OCI-LY1 (cell line): ENCODE measurements at regions not wholly inside any gene's neighbourhood (a gene's known extent, or its start where the extent isn't known, plus 50 kb on each side); places are given as distances from the start of the nearest gene placed in this dataset.

Source experiments
- H2AFZ ChIP-seq: fragments of 200-600 bp; sonication (generic), shearing (Covaris generic); 2 replicates; pipeline ENCODE4 v1.6.0; 2014; ENCODE audit warnings: antibody characterized with exemption, mild to moderate bottlenecking, low read length
- H3F3A ChIP-seq: fragments of 200-600 bp; sonication (generic), shearing (Covaris generic); 2 replicates; pipeline ENCODE4 v1.6.0; 2014; ENCODE audit warnings: mild to moderate bottlenecking, antibody characterized with exemption, low read length, moderate library complexity; ENCODE audit not compliant: insufficient read depth
- H3K27ac ChIP-seq: fragments of 200-600 bp; sonication (generic); 2 replicates; pipeline ENCODE4 v1.5.1; 2014; ENCODE audit warnings: low read length, mixed run types, mild to moderate bottlenecking, low read depth; ENCODE audit not compliant: poor library complexity, severe bottlenecking
- H3K27me3 ChIP-seq: fragments of 200-600 bp; sonication (generic); 2 replicates; pipeline ENCODE4 v1.6.0; 2014; ENCODE audit warnings: antibody characterized with exemption, mild to moderate bottlenecking, low read length, moderate library complexity; ENCODE audit not compliant: insufficient read depth
- H3K36me3 ChIP-seq: fragments of 200-600 bp; sonication (generic); 2 replicates; pipeline ENCODE4 v1.6.1; 2014; ENCODE audit warnings: mild to moderate bottlenecking, antibody characterized with exemption, low read length, moderate library complexity, mixed read lengths; ENCODE audit not compliant: insufficient read depth
- H3K4me1 ChIP-seq: fragments of 200-600 bp; sonication (generic); 2 replicates; pipeline ENCODE4 v1.5.1; 2014; ENCODE audit warnings: mild to moderate bottlenecking, low read length, moderate library complexity; ENCODE audit not compliant: insufficient read depth, severe bottlenecking
- H3K4me2 ChIP-seq: fragments of 200-600 bp; sonication (generic), shearing (Covaris generic); 2 replicates; pipeline ENCODE4 v1.6.1; 2014; ENCODE audit warnings: low read length
- H3K4me3 ChIP-seq: fragments of 200-600 bp; sonication (generic); 2 replicates; pipeline ENCODE4 v1.5.1; 2014; ENCODE audit warnings: low read length, low read depth, mild to moderate bottlenecking, mixed read lengths; ENCODE audit not compliant: poor library complexity, severe bottlenecking
- H3K79me2 ChIP-seq: fragments of 200-600 bp; shearing (Covaris generic); 2 replicates; pipeline ENCODE4 v1.6.1; 2016; ENCODE audit warnings: mixed run types, low read length, mixed read lengths; ENCODE audit not compliant: insufficient read depth
- H3K9ac ChIP-seq: fragments of 200-600 bp; sonication (generic), shearing (Covaris generic); 2 replicates; pipeline ENCODE4 v1.6.1; 2014; ENCODE audit warnings: mild to moderate bottlenecking, low read length, mixed read lengths
- H3K9me2 ChIP-seq: fragments of 200-600 bp; sonication (generic), shearing (Covaris generic); 2 replicates; pipeline ENCODE4 v1.6.1; 2014; ENCODE audit warnings: low read depth, mild to moderate bottlenecking, low read length, mixed read lengths
- H3K9me3 ChIP-seq: fragments of 200-600 bp; shearing (Covaris generic); 2 replicates; pipeline ENCODE4 v1.6.1; 2014; ENCODE audit warnings: low read length, mixed read lengths
- H4K20me1 ChIP-seq: fragments of 200-600 bp; sonication (generic), shearing (Covaris generic); 2 replicates; pipeline ENCODE4 v1.6.0; 2016; ENCODE audit warnings: mild to moderate bottlenecking, low read length; ENCODE audit not compliant: insufficient read depth
- EZH2 ChIP-seq: fragments of 200-600 bp; sonication (generic), shearing (Covaris generic); IDR thresholded peaks from 2 replicates; pipeline ENCODE4 v1.8.0; 2017; ENCODE audit warnings: borderline replicate concordance, mixed run types, mild to moderate bottlenecking, antibody characterized with exemption, low read length, moderate library complexity, mixed read lengths
- TF ChIP-seq, protein P1 (sequence below): fragments of 200-600 bp; sonication (generic), shearing (Covaris generic); IDR thresholded peaks from 2 replicates; pipeline ENCODE4 v1.5.1; 2017; ENCODE audit warnings: mild to moderate bottlenecking, antibody characterized with exemption, low read length, moderate library complexity, mixed read lengths

GRCh38 chr2:241933179-241933911 lies 63.8 kb downstream of the RTP5 start:
- H2AFZ ChIP-seq = no peak overlapping the region
- H3K4me3 ChIP-seq = no peak overlapping the region
- H3K27me3 ChIP-seq = no peaks in the 10 kb centered on the region
- no peaks in the 10 kb centered on the region for H3K4me1 ChIP-seq
- H3K9me3 ChIP-seq = no peaks in the 10 kb centered on the region
- no peaks in the 10 kb centered on the region for H3K9me2 ChIP-seq
- no peaks in the 10 kb centered on the region for H3K36me3 ChIP-seq
- H3F3A ChIP-seq = no peaks in the 10 kb centered on the region
- no peaks in the 10 kb centered on the region for H3K79me2 ChIP-seq
- no peak overlapping the region for H3K9ac ChIP-seq
- H3K27ac ChIP-seq = no peak overlapping the region
- H4K20me1 ChIP-seq = no peaks in the 10 kb centered on the region
- TF ChIP-seq, protein P1, sequence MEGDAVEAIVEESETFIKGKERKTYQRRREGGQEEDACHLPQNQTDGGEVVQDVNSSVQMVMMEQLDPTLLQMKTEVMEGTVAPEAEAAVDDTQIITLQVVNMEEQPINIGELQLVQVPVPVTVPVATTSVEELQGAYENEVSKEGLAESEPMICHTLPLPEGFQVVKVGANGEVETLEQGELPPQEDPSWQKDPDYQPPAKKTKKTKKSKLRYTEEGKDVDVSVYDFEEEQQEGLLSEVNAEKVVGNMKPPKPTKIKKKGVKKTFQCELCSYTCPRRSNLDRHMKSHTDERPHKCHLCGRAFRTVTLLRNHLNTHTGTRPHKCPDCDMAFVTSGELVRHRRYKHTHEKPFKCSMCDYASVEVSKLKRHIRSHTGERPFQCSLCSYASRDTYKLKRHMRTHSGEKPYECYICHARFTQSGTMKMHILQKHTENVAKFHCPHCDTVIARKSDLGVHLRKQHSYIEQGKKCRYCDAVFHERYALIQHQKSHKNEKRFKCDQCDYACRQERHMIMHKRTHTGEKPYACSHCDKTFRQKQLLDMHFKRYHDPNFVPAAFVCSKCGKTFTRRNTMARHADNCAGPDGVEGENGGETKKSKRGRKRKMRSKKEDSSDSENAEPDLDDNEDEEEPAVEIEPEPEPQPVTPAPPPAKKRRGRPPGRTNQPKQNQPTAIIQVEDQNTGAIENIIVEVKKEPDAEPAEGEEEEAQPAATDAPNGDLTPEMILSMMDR = no peak
- TF ChIP-seq EZH2 = no peak
- H3K4me2 ChIP-seq = no peak overlapping the region

- H3K4me3 ChIP-seq = no peak overlapping the region
- TF ChIP-seq EZH2 = no peak
- TF ChIP-seq, protein P1 = no peak
- H3K36me3 ChIP-seq = no peaks in the 10 kb centered on the region
- no peak overlapping the region for H3K4me2 ChIP-seq
- H3F3A ChIP-seq = no peaks in the 10 kb centered on the region
- H3K79me2 ChIP-seq = no peaks in the 10 kb centered on the region
- no peak overlapping the region for H2AFZ ChIP-seq
- no peaks in the 10 kb centered on the region for H3K9me2 ChIP-seq
- H3K27me3 ChIP-seq = no peaks in the 10 kb centered on the region
- H3K9ac ChIP-seq = no peak overlapping the region
- no peak overlapping the region for H3K27ac ChIP-seq
- H3K4me1 ChIP-seq = no peaks in the 10 kb centered on the region
- H4K20me1 ChIP-seq = no peaks in the 10 kb centered on the region
- H3K9me3 ChIP-seq = no peaks in the 10 kb centered on the region
Observed at GRCh38 chr2:241935314-241935713, 65.8 kb downstream of the RTP5 start.

DNA sequence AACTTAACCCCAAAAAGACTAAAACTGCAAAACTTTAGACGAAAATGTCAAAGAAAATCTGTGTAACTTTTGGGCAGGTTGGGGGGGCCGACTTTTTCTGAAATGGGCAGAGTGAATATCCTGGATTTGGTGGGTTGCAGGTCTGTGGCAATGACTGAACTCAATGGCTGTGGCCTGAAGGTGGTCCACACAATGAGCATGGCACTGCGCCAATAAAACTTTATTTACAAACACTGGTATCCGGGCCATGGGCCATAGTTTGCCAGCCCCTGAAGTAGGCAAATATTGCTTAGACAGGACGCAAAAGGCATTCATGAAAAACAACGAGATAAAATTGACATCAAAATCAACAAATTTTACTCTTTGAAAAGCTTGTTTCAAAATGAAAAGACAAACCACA lies 66.2 kb downstream of the RTP5 start:
- Histone ChIP-seq H3K79me2 (no peaks in the 10 kb centered on the region), H3K27ac (no peak overlapping the region), H4K20me1 (no peaks in the 10 kb centered on the region), H3K4me3 (no peak overlapping the region), H3F3A (no peaks in the 10 kb centered on the region), H3K4me2 (no peak overlapping the region), H3K9me3 (no peaks in the 10 kb centered on the region), H3K27me3 (no peaks in the 10 kb centered on the region), H3K36me3 (no peaks in the 10 kb centered on the region), H3K9ac (no peak overlapping the region), H2AFZ (no peak overlapping the region), H3K4me1 (no peaks in the 10 kb centered on the region), H3K9me2 (no peaks in the 10 kb centered on the region)
- TF ChIP-seq, protein P1 = no peak
- no peak for TF ChIP-seq EZH2
